Activated CD8-positive, alpha-beta T cell treated with anti-CD3 and anti-CD28 coated beads, Interleukin-2, amount 10 ng/mL, durations not matched to agents 7 days and 5 days (primary cell): ENCODE measurements at regions not wholly inside any gene's neighbourhood (a gene's known extent, or its start where the extent isn't known, plus 50 kb on each side); places are given as distances from the start of the nearest gene placed in this dataset.
"Not testable (repeated sequence)": the region's sequence is repeated elsewhere in the genome, so short reads cannot be mapped to it uniquely, and the experiment has no call there.

Experiments used
- ATAC-seq: fragments of 150-1000 bp; cut with Tn5 transposase; one replicate; pipeline ENCODE4 v1.10.0; 2021; ENCODE audit warnings: moderate library complexity
- CTCF ChIA-PET: fragments of 350-600 bp; sonication (Branson Sonifier 250); formaldehyde crosslinking; loops from one replicate; lab custom pipeline; 2021; ENCODE audit warnings: antibody characterized with exemption; lab: Charles Lee
- POLR2A ChIA-PET: fragments of 350-600 bp; sonication (Branson Sonifier 250); formaldehyde crosslinking; loops from one replicate; lab custom pipeline; 2021; ENCODE audit warnings: antibody characterized with exemption; lab: Charles Lee
- DNase-seq: peaks from one replicate; pipeline ENCODE4 v3.0.0-alpha.2; 2020
- H3K27ac Mint-ChIP-seq: one replicate; pipeline ENCODE4 v1.8.0; 2021; ENCODE audit warnings: mild to moderate bottlenecking, mixed read lengths
- H3K27me3 Mint-ChIP-seq: one replicate; pipeline ENCODE4 v1.8.0; 2021; ENCODE audit warnings: low read depth, mixed read lengths
- H3K36me3 Mint-ChIP-seq: one replicate; pipeline ENCODE4 v1.8.0; 2021; ENCODE audit warnings: low read depth, mixed read lengths
- H3K4me1 Mint-ChIP-seq: one replicate; pipeline ENCODE4 v1.8.0; 2021; ENCODE audit warnings: low read depth, mixed read lengths
- H3K4me3 Mint-ChIP-seq: one replicate; pipeline ENCODE4 v1.8.0; 2021; ENCODE audit warnings: mild to moderate bottlenecking, mixed read lengths
- H3K9me3 Mint-ChIP-seq: one replicate; pipeline ENCODE4 v1.8.0; 2022; ENCODE audit warnings: mixed read lengths; ENCODE audit not compliant: insufficient read depth

GRCh38 chr7:109545686-109546085 lies 976.0 kb downstream of the DNAJB9 start:
- POLR2A ChIA-PET: no interaction called here
- CTCF ChIA-PET: no interaction called here
- Mint-ChIP-seq H3K4me3 (no peak overlapping the region), H3K4me1 (no peaks in the 10 kb centered on the region), H3K9me3 (peaks cover 3% of the 10 kb centered on the region), H3K36me3 (no peaks in the 10 kb centered on the region), H3K27me3 (no peaks in the 10 kb centered on the region), H3K27ac (no peak overlapping the region)
- ATAC-seq (no peak), DNase-seq (no peak)

DNA sequence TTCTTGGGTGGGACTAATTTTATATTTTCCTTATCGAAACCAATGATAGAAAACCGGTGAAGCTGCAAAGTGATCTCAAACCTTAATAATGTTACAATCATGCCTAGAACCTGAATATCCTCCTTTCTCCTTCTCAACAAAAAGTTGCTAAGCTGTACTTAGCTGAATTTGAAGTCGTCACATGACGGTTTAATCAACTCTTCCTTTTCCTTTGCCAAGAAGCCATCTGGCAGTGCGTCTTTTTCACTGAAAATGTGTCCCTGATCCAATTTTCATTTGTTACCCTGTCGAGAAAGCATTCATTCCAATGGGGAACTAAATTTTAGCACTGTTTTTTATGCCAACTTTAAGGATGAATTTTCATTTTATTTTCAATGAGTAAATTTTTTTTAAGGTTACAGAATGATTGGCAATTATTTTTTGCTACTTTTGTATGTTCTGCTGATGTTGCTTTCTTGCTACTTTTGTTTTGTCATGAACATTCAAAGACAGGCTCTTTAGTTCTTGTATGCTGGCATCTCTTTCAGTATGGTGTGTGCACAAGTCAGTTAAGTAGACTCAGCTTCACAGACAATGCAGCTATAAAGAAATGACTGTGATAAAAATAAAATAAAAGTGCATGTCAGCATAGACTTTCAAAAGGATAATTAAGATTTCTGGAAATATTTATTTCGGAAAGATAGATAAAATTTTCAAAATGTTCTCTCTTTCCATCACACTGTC lies 980.0 kb downstream of the DNAJB9 start:
- ChIA-PET CTCF (no interaction called here), POLR2A (no interaction called here)
- Mint-ChIP-seq H3K27ac (no peak overlapping the region), H3K4me1 (no peaks in the 10 kb centered on the region), H3K9me3 (peaks cover 6% of the 10 kb centered on the region), H3K27me3 (no peaks in the 10 kb centered on the region), H3K4me3 (no peak overlapping the region), H3K36me3 (no peaks in the 10 kb centered on the region)
- DNase-seq (no peak), ATAC-seq (no peak)

GRCh38 chr7:109552017-109552416 lies 982.3 kb downstream of the DNAJB9 start:
- Mint-ChIP-seq H3K27ac (no peak overlapping the region), H3K4me3 (no peak overlapping the region), H3K4me1 (no peaks in the 10 kb centered on the region), H3K27me3 (no peaks in the 10 kb centered on the region), H3K9me3 (peaks cover 12% of the 10 kb centered on the region), H3K36me3 (no peaks in the 10 kb centered on the region)
- ATAC-seq (no peak), DNase-seq (no peak)
- ChIA-PET CTCF (no interaction called here), POLR2A (no interaction called here)

DNA sequence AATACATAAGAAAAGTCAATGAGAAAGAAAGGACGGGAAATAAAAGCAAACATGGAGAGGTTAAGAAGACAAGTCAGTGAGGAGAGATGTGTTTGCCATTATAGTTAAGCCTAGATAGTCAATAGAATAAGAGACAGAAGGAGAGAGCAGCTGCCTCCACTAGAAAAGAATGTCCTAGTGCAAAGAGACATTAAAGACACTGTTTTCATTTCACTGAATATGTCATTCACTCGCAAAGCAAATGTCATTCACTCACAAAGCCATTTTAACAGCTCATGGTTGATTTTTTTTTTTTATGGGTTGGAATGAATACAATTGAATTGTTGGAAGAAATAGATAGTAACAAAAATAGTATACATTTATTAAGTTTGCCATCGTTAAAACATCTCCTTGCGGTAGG lies 1007.6 kb downstream of the DNAJB9 start:
- ChIA-PET POLR2A (no interaction called here), CTCF (no interaction called here)
- Mint-ChIP-seq H3K36me3 (no peaks in the 10 kb centered on the region), H3K27me3 (no peaks in the 10 kb centered on the region), H3K27ac (no peak overlapping the region), H3K4me3 (no peak overlapping the region), H3K9me3 (peaks cover 17% of the 10 kb centered on the region), H3K4me1 (no peaks in the 10 kb centered on the region)
- ATAC-seq: no peak
- DNase-seq: no peak

- H3K9me3 Mint-ChIP-seq: peaks cover 21% of the 10 kb centered on the region
- H3K27me3 Mint-ChIP-seq: no peaks in the 10 kb centered on the region
- ATAC-seq: no peak
- ChIA-PET POLR2A (no interaction called here), CTCF (no interaction called here)
- no peak for DNase-seq
- H3K4me1 Mint-ChIP-seq: no peaks in the 10 kb centered on the region
- H3K36me3 Mint-ChIP-seq: no peaks in the 10 kb centered on the region
- H3K4me3 Mint-ChIP-seq: no peak overlapping the region
- H3K27ac Mint-ChIP-seq: no peak overlapping the region
Measured at GRCh38 chr7:109579901-109580300, 1010.2 kb downstream of the DNAJB9 start.

GRCh38 chr7:109582211-109582610 lies 1012.5 kb downstream of the DNAJB9 start:
- H3K27me3 Mint-ChIP-seq: no peaks in the 10 kb centered on the region
- ATAC-seq (no peak), DNase-seq (no peak)
- no peak overlapping the region for H3K27ac Mint-ChIP-seq
- no peaks in the 10 kb centered on the region for H3K36me3 Mint-ChIP-seq
- ChIA-PET CTCF (no interaction called here), POLR2A (no interaction called here)
- peaks cover 24% of the 10 kb centered on the region for H3K9me3 Mint-ChIP-seq
- no peaks in the 10 kb centered on the region for H3K4me1 Mint-ChIP-seq
- H3K4me3 Mint-ChIP-seq: no peak overlapping the region

DNA sequence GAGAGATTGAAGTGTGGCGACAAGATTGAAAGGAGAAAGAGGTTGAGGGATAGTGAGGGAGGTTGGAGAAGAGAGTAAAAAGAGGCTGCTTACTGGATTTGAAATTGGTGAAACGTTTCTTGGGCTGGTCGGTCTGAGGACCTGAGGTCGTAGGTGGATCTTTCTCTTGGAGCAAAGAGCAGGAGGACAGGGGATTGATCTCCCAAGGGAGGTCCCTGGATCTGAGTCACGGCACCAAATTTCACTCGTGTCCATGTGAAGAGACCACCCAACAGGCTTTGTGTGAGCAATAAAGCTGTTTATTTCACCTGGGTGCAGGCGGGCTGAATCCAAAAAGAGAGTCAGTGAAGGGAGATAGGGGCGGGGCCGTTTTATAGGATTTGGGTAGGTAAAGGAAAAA lies 1027.3 kb downstream of the DNAJB9 start:
- POLR2A ChIA-PET, DNase-seq, H3K9me3 Mint-ChIP-seq: not testable (repeated sequence)

GRCh38 chr7:109611656-109612055 lies 1042.0 kb downstream of the DNAJB9 start:
- Mint-ChIP-seq H3K36me3 (no peaks in the 10 kb centered on the region), H3K4me3 (no peak overlapping the region), H3K27me3 (no peaks in the 10 kb centered on the region), H3K27ac (no peak overlapping the region), H3K9me3 (no peaks in the 10 kb centered on the region), H3K4me1 (no peaks in the 10 kb centered on the region)
- CTCF ChIA-PET: no interaction called here
- DNase-seq (no peak), ATAC-seq (no peak)
- POLR2A ChIA-PET: no interaction called here

More for the DNA sequence above, 1027.3 kb downstream of the DNAJB9 start:
- H3K4me3 Mint-ChIP-seq, H3K4me1 Mint-ChIP-seq, ATAC-seq, H3K36me3 Mint-ChIP-seq, CTCF ChIA-PET, H3K27ac Mint-ChIP-seq, H3K27me3 Mint-ChIP-seq: not testable (repeated sequence)

GRCh38 chr7:109616551-109617069 lies 1046.9 kb downstream of the DNAJB9 start:
- no peaks in the 10 kb centered on the region for H3K27me3 Mint-ChIP-seq
- DNase-seq (no peak), ATAC-seq (no peak)
- no peaks in the 10 kb centered on the region for H3K9me3 Mint-ChIP-seq
- H3K27ac Mint-ChIP-seq: no peak overlapping the region
- no peaks in the 10 kb centered on the region for H3K36me3 Mint-ChIP-seq
- H3K4me1 Mint-ChIP-seq: no peaks in the 10 kb centered on the region
- CTCF ChIA-PET: no interaction called here
- no peak overlapping the region for H3K4me3 Mint-ChIP-seq
- POLR2A ChIA-PET: no interaction called here

GRCh38 chr7:109622320-109622719 lies 1052.6 kb downstream of the DNAJB9 start:
- Mint-ChIP-seq H3K9me3 (no peaks in the 10 kb centered on the region), H3K27ac (no peak overlapping the region), H3K4me1 (no peaks in the 10 kb centered on the region), H3K27me3 (no peaks in the 10 kb centered on the region), H3K36me3 (no peaks in the 10 kb centered on the region), H3K4me3 (no peak overlapping the region)
- ChIA-PET POLR2A (no interaction called here), CTCF (no interaction called here)
- DNase-seq (no peak), ATAC-seq (no peak)

DNA sequence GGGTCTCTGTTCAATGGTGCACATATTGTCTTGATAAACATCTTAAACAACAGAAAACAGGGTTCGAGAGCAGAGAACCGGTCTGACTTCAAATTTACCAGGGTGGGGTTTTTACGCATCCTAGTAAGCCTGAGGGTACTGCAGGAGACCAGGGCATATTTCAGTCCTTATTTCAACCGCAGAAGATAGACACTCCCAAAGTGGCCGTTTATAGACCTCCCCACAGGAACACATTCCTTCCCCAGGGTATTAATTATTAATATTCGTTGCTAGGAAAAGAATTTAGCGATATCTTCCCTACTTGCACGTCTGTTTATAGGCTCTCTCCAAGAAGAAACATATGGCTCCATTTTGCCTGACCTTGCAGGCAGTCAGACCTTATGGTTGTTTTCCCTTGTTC lies 1063.2 kb downstream of the DNAJB9 start:
- POLR2A ChIA-PET, H3K9me3 Mint-ChIP-seq, H3K36me3 Mint-ChIP-seq, DNase-seq, H3K4me3 Mint-ChIP-seq, H3K27ac Mint-ChIP-seq, ATAC-seq, H3K27me3 Mint-ChIP-seq, H3K4me1 Mint-ChIP-seq, CTCF ChIA-PET: not testable (repeated sequence)

DNA sequence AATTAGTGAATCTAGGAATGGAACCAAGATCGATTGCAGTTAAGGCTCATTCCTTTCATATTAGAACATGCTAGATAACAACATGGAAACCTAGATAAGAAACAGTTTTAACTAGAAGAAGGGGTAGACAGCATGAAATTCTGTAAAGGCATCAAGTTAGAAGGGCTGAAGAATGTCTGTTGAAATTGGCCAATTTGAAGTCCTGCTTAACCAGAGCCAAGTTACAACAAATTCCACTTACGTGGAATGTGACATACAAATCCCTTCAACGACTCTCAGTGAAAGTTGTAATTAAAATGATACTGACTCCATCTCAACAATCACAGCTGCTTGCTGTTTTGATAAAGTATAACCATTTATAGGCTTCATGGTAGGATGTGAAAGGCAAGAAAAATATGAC lies 1065.7 kb downstream of the DNAJB9 start:
- DNase-seq (no peak), ATAC-seq (no peak)
- H3K27me3 Mint-ChIP-seq: no peaks in the 10 kb centered on the region
- no peaks in the 10 kb centered on the region for H3K9me3 Mint-ChIP-seq
- H3K4me1 Mint-ChIP-seq: no peaks in the 10 kb centered on the region
- H3K4me3 Mint-ChIP-seq: no peak overlapping the region
- H3K27ac Mint-ChIP-seq: no peak overlapping the region
- H3K36me3 Mint-ChIP-seq: no peaks in the 10 kb centered on the region
- POLR2A ChIA-PET: no interaction called here
- CTCF ChIA-PET: no interaction called here
